HG03175 (cell line): ENCODE measurements at regions not wholly inside any gene's neighbourhood (a gene's known extent, or its start where the extent isn't known, plus 50 kb on each side); places are given as distances from the start of the nearest gene placed in this dataset.

Source experiments
- ATAC-seq: cut with Tn5 transposase; IDR thresholded peaks from one replicate; pipeline ENCODE4 v1.9.1; 2021; ENCODE audit warnings: mild to moderate bottlenecking, moderate library complexity; ENCODE audit not compliant: unreplicated experiment

GRCh38 chr13:99617474-99618255 is 116.4 kb downstream of the TM9SF2 start:
- peak; percentile 55 for ATAC-seq

GRCh38 chr13:99614465-99614885 is 113.2 kb downstream of the TM9SF2 start:
- peak; percentile 63 for ATAC-seq
